Liver (tissue), 3 donors: ENCODE measurements at regions not wholly inside any gene's neighbourhood (a gene's known extent, or its start where the extent isn't known, plus 50 kb on each side); places are given as distances from the start of the nearest gene placed in this dataset.

Source experiments
- EGR1 ChIP-seq, 2 donors: IDR thresholded peaks; 2 replicates each; pipeline ENCODE4 v1.6.1; 2016 to 2018; ENCODE audit warnings: antibody characterized with exemption in 2 of 2, low read depth in 2 of 2
- FOXA2 ChIP-seq: IDR thresholded peaks from 2 replicates; pipeline ENCODE4 v1.6.1; 2016; ENCODE audit warnings: antibody characterized with exemption
- HNF4A ChIP-seq, 2 donors: conservative IDR thresholded peaks; 2 replicates each; pipeline ENCODE4 v1.6.1; 2016; ENCODE audit warnings: antibody characterized with exemption in 2 of 2, mild to moderate bottlenecking in 2 of 2
- JUND ChIP-seq, 2 donors: IDR thresholded peaks; 2 replicates each; pipeline ENCODE4 v1.6.1; 2016; ENCODE audit warnings: antibody characterized with exemption in 2 of 2
- NR2F2 ChIP-seq: IDR thresholded peaks from 2 replicates; pipeline ENCODE4 v1.6.1; 2016; ENCODE audit warnings: antibody characterized with exemption
- RAD21 ChIP-seq, 2 donors: IDR thresholded peaks; 2 replicates each; pipeline ENCODE4 v1.6.1; 2016; ENCODE audit warnings: antibody characterized with exemption in 2 of 2, mild to moderate bottlenecking in 2 of 2
- RXRA ChIP-seq, 2 donors: IDR thresholded peaks; 2 replicates each; pipeline ENCODE4 v1.6.1; 2017 to 2018; ENCODE audit warnings: antibody characterized with exemption in 2 of 2, mild to moderate bottlenecking in 1 of 2
- SP1 ChIP-seq: IDR thresholded peaks from 2 replicates; pipeline ENCODE4 v1.6.1; 2018; ENCODE audit warnings: antibody characterized with exemption, mild to moderate bottlenecking
- TAF1 ChIP-seq: conservative IDR thresholded peaks from 2 replicates; pipeline ENCODE4 v1.6.1; 2016; ENCODE audit warnings: antibody characterized with exemption, mild to moderate bottlenecking
- YY1 ChIP-seq: IDR thresholded peaks from 2 replicates; pipeline ENCODE4 v1.6.1; 2016; ENCODE audit warnings: antibody characterized with exemption, mild to moderate bottlenecking
- TF ChIP-seq, protein P1 (sequence below): IDR thresholded peaks from 2 replicates; pipeline ENCODE4 v1.6.1; 2016; ENCODE audit warnings: antibody characterized with exemption
- TF ChIP-seq, protein P2 (sequence below): fragments of 150-350 bp; IDR thresholded peaks from 2 replicates; pipeline ENCODE4 v1.5.1; 2017; ENCODE audit warnings: improper control_type of control experiment, low read depth, low read length; ENCODE audit not compliant: missing input control
- TF ChIP-seq, protein P3 (sequence below): IDR thresholded peaks from 2 replicates; pipeline ENCODE4 v1.6.1; 2016; ENCODE audit warnings: antibody characterized with exemption
- donor health status: healthy.
- donor health status: healthy.

DNA sequence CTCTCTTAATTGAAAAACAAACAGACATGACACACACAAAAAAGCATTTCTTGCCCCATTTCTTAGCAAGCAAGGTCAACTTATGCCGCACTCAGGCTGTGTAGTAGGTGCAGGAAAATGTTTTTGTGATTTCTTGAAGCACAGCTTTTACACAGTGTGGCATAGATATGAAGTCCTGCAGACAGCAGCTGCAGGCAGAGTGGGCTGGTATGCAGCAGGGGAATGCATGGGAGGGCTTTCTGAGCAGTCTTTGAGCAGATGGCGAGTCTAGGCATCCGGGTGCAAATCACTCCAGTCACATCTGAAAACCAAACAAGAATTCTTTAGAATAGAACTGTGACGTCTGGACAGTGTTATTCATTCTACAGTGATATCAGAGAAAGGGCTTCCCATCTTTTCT is 87.5 kb downstream of the BLID start:
- TF ChIP-seq, protein P1, sequence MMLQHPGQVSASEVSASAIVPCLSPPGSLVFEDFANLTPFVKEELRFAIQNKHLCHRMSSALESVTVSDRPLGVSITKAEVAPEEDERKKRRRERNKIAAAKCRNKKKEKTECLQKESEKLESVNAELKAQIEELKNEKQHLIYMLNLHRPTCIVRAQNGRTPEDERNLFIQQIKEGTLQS, result no peak
- TF ChIP-seq, protein P2, sequence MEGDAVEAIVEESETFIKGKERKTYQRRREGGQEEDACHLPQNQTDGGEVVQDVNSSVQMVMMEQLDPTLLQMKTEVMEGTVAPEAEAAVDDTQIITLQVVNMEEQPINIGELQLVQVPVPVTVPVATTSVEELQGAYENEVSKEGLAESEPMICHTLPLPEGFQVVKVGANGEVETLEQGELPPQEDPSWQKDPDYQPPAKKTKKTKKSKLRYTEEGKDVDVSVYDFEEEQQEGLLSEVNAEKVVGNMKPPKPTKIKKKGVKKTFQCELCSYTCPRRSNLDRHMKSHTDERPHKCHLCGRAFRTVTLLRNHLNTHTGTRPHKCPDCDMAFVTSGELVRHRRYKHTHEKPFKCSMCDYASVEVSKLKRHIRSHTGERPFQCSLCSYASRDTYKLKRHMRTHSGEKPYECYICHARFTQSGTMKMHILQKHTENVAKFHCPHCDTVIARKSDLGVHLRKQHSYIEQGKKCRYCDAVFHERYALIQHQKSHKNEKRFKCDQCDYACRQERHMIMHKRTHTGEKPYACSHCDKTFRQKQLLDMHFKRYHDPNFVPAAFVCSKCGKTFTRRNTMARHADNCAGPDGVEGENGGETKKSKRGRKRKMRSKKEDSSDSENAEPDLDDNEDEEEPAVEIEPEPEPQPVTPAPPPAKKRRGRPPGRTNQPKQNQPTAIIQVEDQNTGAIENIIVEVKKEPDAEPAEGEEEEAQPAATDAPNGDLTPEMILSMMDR, result no peak
- TF ChIP-seq TAF1, result no peak
- no peak for TF ChIP-seq SP1
- no peak for TF ChIP-seq JUND (IDR thresholded peaks at IDR 0.05)
- no peak for TF ChIP-seq YY1
- no peak for TF ChIP-seq NR2F2
- TF ChIP-seq RXRA (IDR thresholded peaks at IDR 0.05), result no peak
- TF ChIP-seq, protein P3, sequence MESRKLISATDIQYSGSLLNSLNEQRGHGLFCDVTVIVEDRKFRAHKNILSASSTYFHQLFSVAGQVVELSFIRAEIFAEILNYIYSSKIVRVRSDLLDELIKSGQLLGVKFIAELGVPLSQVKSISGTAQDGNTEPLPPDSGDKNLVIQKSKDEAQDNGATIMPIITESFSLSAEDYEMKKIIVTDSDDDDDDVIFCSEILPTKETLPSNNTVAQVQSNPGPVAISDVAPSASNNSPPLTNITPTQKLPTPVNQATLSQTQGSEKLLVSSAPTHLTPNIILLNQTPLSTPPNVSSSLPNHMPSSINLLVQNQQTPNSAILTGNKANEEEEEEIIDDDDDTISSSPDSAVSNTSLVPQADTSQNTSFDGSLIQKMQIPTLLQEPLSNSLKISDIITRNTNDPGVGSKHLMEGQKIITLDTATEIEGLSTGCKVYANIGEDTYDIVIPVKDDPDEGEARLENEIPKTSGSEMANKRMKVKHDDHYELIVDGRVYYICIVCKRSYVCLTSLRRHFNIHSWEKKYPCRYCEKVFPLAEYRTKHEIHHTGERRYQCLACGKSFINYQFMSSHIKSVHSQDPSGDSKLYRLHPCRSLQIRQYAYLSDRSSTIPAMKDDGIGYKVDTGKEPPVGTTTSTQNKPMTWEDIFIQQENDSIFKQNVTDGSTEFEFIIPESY, result no peak
- TF ChIP-seq FOXA2, result no peak
- TF ChIP-seq EGR1 (IDR thresholded peaks at IDR 0.05; ENCODE audit: low read depth in 2 of 2), result no peak
- TF ChIP-seq RAD21 (IDR thresholded peaks at IDR 0.05), result no peak
- no peak for TF ChIP-seq HNF4A (conservative IDR thresholded peaks at IDR 0.05)
